H1 (cell line): ENCODE measurements at regions not wholly inside any gene's neighbourhood (a gene's known extent, or its start where the extent isn't known, plus 50 kb on each side); places are given as distances from the start of the nearest gene placed in this dataset.

Experiments used
- CTCF ChIA-PET: fragments of 300-600 bp; sonication (Branson Sonifier 250); formaldehyde crosslinking; loops from one replicate; lab custom pipeline; 2021; ENCODE audit not compliant: partially characterized antibody; lab: Charles Lee
- POLR2A ChIA-PET: fragments of 300-600 bp; sonication (Branson Sonifier 250); formaldehyde crosslinking; loops from one replicate; lab custom pipeline; 2021; ENCODE audit warnings: inconsistent platforms; ENCODE audit not compliant: partially characterized antibody; lab: Charles Lee
- DNase-seq, 2 experiments: peaks; one replicate each; pipeline versions ENCODE4 v3.0.0 to v3.0.0-alpha.2; 2010 to 2022; ENCODE audit warnings: low spot score in 2 of 2, low read depth in 1 of 2, mixed read lengths in 1 of 2
- FAIRE-seq: peaks from 2 replicates; lab custom pipeline; 2011; peaks lifted over from hg19 to GRCh38; lab: Jason Lieb, UNC
- H2AFZ ChIP-seq: 2 replicates; pipeline ENCODE4 v1.8.1; 2012; ENCODE audit warnings: low read length, inconsistent platforms
- H2AK5ac ChIP-seq: 2 replicates; pipeline ENCODE4 v1.6.1; 2013; ENCODE audit warnings: low read depth, low read length
- H2BK120ac ChIP-seq: replicated peaks from 2 replicates; pipeline ENCODE3; 2013; ENCODE audit warnings: low read depth, low read length, inconsistent platforms
- H2BK12ac ChIP-seq: 2 replicates; pipeline ENCODE4 v1.6.1; 2013; ENCODE audit warnings: low read depth, low read length
- H2BK15ac ChIP-seq: 2 replicates; pipeline ENCODE4 v1.6.1; 2013; ENCODE audit warnings: low read length
- H2BK20ac ChIP-seq: 2 replicates; pipeline ENCODE4 v1.6.1; 2013; ENCODE audit warnings: low read length
- H2BK5ac ChIP-seq: 2 replicates; pipeline ENCODE4 v1.6.1; 2013; ENCODE audit warnings: low read depth, low read length
- H3K14ac ChIP-seq: 2 replicates; pipeline ENCODE4 v1.6.1; 2013; ENCODE audit warnings: inconsistent platforms; ENCODE audit not compliant: insufficient read length
- H3K18ac ChIP-seq: 2 replicates; pipeline ENCODE4 v1.6.1; 2013; ENCODE audit warnings: low read length; ENCODE audit errors: extremely low read depth
- H3K23ac ChIP-seq: 2 replicates; pipeline ENCODE4 v1.6.1; 2013; ENCODE audit warnings: inconsistent platforms; ENCODE audit not compliant: insufficient read length
- H3K23me2 ChIP-seq: 2 replicates; pipeline ENCODE4 v1.6.1; 2013; ENCODE audit warnings: low read depth, low read length
- H3K27ac ChIP-seq: 2 replicates; pipeline ENCODE4 v1.6.1; 2011; ENCODE audit warnings: low read depth, low read length, inconsistent platforms
- H3K27me3 ChIP-seq, 4 experiments: replicated peaks in 1 of 4; 1 replicate in 1 of 4; 2 replicates in 3 of 4; pipeline versions ENCODE4 v1.6.1 to v1.8.1; 2011 to 2013; ENCODE audit warnings: low read length in 3 of 4, mild to moderate bottlenecking in 3 of 4, inconsistent platforms in 2 of 4, mixed read lengths in 2 of 4, moderate library complexity in 1 of 4; ENCODE audit not compliant: control insufficient read depth in 3 of 4, insufficient read depth in 3 of 4; ENCODE audit errors: extremely low read depth in 1 of 4
- H3K36me3 ChIP-seq, 4 experiments: 2 replicates each; pipeline versions ENCODE4 v1.6.1 to v1.8.1; 2011 to 2013; ENCODE audit warnings: mild to moderate bottlenecking in 4 of 4, low read length in 3 of 4, moderate library complexity in 2 of 4, control low read depth in 1 of 4, inconsistent platforms in 1 of 4; ENCODE audit not compliant: insufficient read depth in 4 of 4, control insufficient read depth in 2 of 4
- H3K4ac ChIP-seq: replicated peaks from 2 replicates; pipeline ENCODE3; 2013; ENCODE audit warnings: low read length, low read depth, mixed read lengths, inconsistent platforms; ENCODE audit not compliant: insufficient read length
- H3K4me1 ChIP-seq, 4 experiments: replicated peaks in 1 of 4; 1 replicate in 1 of 4; 2 replicates in 3 of 4; pipeline versions ENCODE4 v1.6.1 to v1.8.1; 2011 to 2013; ENCODE audit warnings: low read length in 3 of 4, inconsistent platforms in 2 of 4, mixed read lengths in 1 of 4; ENCODE audit not compliant: insufficient read depth in 4 of 4, control insufficient read depth in 3 of 4
- H3K4me2 ChIP-seq, 2 experiments: 2 replicates each; pipeline versions ENCODE4 v1.6.1 to v1.8.1; 2011 to 2013; ENCODE audit warnings: low read depth in 2 of 2, low read length in 2 of 2, control low read depth in 1 of 2, inconsistent platforms in 1 of 2, mild to moderate bottlenecking in 1 of 2; ENCODE audit not compliant: insufficient read depth in 1 of 2
- H3K4me3 ChIP-seq, 4 experiments: fragments of 200-600, 300-600 bp in 1 of 4; sonication (generic), shearing (Covaris generic), sonication (Bioruptor Twin) in 1 of 4; 2 replicates each; pipeline versions ENCODE4 v1.5.1 to v1.8.1; 2011 to 2016; ENCODE audit warnings: low read length in 4 of 4, low read depth in 3 of 4, control low read depth in 2 of 4, inconsistent platforms in 2 of 4, mild to moderate bottlenecking in 2 of 4, mixed read lengths in 1 of 4, moderate library complexity in 1 of 4; ENCODE audit not compliant: insufficient read depth in 2 of 4; ENCODE audit errors: extremely low read depth in 1 of 4
- H3K56ac ChIP-seq: replicated peaks from 2 replicates; pipeline ENCODE3; 2013; ENCODE audit warnings: low read depth, mild to moderate bottlenecking, mixed read lengths, low read length, inconsistent platforms; ENCODE audit not compliant: insufficient read length
- H3K79me1 ChIP-seq: 2 replicates; pipeline ENCODE4 v1.6.1; 2013; ENCODE audit warnings: low read depth, low read length, control low read depth
- H3K79me2 ChIP-seq, 2 experiments: 2 replicates each; pipeline versions ENCODE4 v1.6.1 to v1.8.1; 2012 to 2013; ENCODE audit warnings: low read length in 2 of 2, mild to moderate bottlenecking in 2 of 2, inconsistent platforms in 1 of 2; ENCODE audit not compliant: insufficient read depth in 2 of 2, control insufficient read depth in 1 of 2
- H3K9ac ChIP-seq, 4 experiments: replicated peaks in 1 of 4; 1 replicate in 1 of 4; 2 replicates in 3 of 4; pipeline versions ENCODE4 v1.6.1 to v1.8.1; 2011 to 2013; ENCODE audit warnings: low read depth in 3 of 4, low read length in 3 of 4, control low read depth in 2 of 4, mild to moderate bottlenecking in 2 of 4, moderate library complexity in 2 of 4, inconsistent platforms in 1 of 4; ENCODE audit errors: extremely low read depth in 1 of 4
- H3K9me3 ChIP-seq, 2 experiments: 2 replicates each; pipeline versions ENCODE4 v1.6.1 to v1.8.1; 2012 to 2013; ENCODE audit warnings: mild to moderate bottlenecking in 2 of 2, moderate library complexity in 2 of 2, control low read depth in 1 of 2, inconsistent platforms in 1 of 2, low read depth in 1 of 2, low read length in 1 of 2, mixed read lengths in 1 of 2; ENCODE audit not compliant: insufficient read depth in 2 of 2
- H4K20me1 ChIP-seq, 2 experiments: replicated peaks in 1 of 2; 2 replicates each; pipeline versions ENCODE3 to v1.8.1; 2011 to 2013; ENCODE audit warnings: inconsistent platforms in 2 of 2, low read length in 2 of 2, mild to moderate bottlenecking in 1 of 2; ENCODE audit not compliant: insufficient read depth in 2 of 2, control insufficient read depth in 1 of 2
- H4K5ac ChIP-seq: 2 replicates; pipeline ENCODE4 v1.6.1; 2013; ENCODE audit warnings: low read length, low read depth, mixed read lengths, inconsistent platforms; ENCODE audit not compliant: insufficient read length
- H4K8ac ChIP-seq: 2 replicates; pipeline ENCODE4 v1.8.0; 2013; ENCODE audit warnings: mild to moderate bottlenecking, moderate library complexity, low read length, inconsistent platforms; ENCODE audit not compliant: insufficient read depth; ENCODE audit errors: extremely low read depth
- H4K91ac ChIP-seq: replicated peaks from 2 replicates; pipeline ENCODE3; 2013; ENCODE audit warnings: low read length, mixed read lengths, inconsistent platforms; ENCODE audit not compliant: insufficient read length
- BACH1 ChIP-seq: IDR thresholded peaks from 2 replicates; pipeline ENCODE4 v1.6.1; 2012; ENCODE audit warnings: low read length, improper control_type of control experiment
- SP4 ChIP-seq: IDR thresholded peaks from 2 replicates; pipeline ENCODE4 v1.6.1; 2012; ENCODE audit warnings: low read length, inconsistent platforms
- TCF12 ChIP-seq: IDR thresholded peaks from 2 replicates; pipeline ENCODE4 v1.6.1; 2011; ENCODE audit warnings: low read depth, mild to moderate bottlenecking, low read length
- WGBS, 2 experiments: shearing (Covaris generic) in 1 of 2; methylation state at CpG; one replicate each; pipeline versions ENCODE4 v1.1.6 to v1.1.7; 2013 to 2015; ENCODE audit warnings: low lambda C conversion rate in 2 of 2, mixed read lengths in 2 of 2, inconsistent platforms in 1 of 2, low coverage in 1 of 2, missing lambda C conversion rate in 1 of 2; ENCODE audit not compliant: insufficient replicate concordance in 2 of 2, insufficient coverage in 1 of 2, insufficient read length in 1 of 2; ENCODE audit errors: extremely low coverage in 1 of 2, missing lambda C conversion rate in 1 of 2; 5-methylcytosine and 5-hydroxymethylcytosine counted together
- TF ChIP-seq, protein P1 (sequence below): IDR thresholded peaks from 2 replicates; pipeline ENCODE4 v1.6.1; 2011; ENCODE audit warnings: low read depth, mild to moderate bottlenecking, low read length; ENCODE audit not compliant: insufficient read depth

DNA sequence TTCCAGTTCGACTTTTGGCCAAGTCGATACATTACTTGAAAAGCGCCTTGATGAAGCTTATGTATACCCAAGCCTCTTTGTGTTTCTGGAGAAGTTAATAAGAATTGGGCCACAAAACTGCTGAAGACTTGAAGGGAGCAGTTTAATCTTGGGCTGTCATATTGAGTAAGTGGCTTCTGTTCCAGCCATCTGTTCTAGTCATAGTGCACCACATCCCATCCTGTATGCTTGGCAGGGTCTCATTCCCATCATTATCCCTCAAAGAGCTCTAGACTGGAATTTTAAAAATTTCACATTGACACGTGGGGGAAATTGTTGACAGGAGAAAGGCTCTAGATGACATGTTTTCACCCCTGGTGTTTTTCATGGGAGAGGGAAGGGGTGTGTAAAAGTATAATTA, 196.6 kb upstream of the PLPP4 start:
- FAIRE-seq (no peak), DNase-seq (no peak)
- Histone ChIP-seq H3K27me3 (no peaks in the 10 kb centered on the region), H3K27ac (no peak overlapping the region), H4K5ac (no peak overlapping the region), H3K9me3 (no peaks in the 10 kb centered on the region), H2AK5ac (no peak overlapping the region), H3K79me2 (no peaks in the 10 kb centered on the region), H4K8ac (no peak overlapping the region), H4K20me1 (no peaks in the 10 kb centered on the region), H3K9ac (no peak overlapping the region), H2BK5ac (no peak overlapping the region), H2AFZ (no peak overlapping the region), H2BK12ac (no peak overlapping the region), H3K4ac (no peak overlapping the region), H2BK20ac (no peak overlapping the region), H3K79me1 (no peaks in the 10 kb centered on the region), H2BK120ac (no peak overlapping the region), H3K4me2 (no peak overlapping the region), H3K23me2 (no peaks in the 10 kb centered on the region), H3K4me1 (no peaks in the 10 kb centered on the region), H3K56ac (no peak overlapping the region), H3K18ac (no peak overlapping the region), H3K4me3 (no peak overlapping the region), H3K23ac (no peak overlapping the region), H3K14ac (no peak overlapping the region), H3K36me3 (no peaks in the 10 kb centered on the region), H2BK15ac (no peak overlapping the region), H4K91ac (no peak overlapping the region)
- ChIA-PET CTCF (interaction anchor here (0.5 to 1.1 kb wide), 2 partner anchors 14 to 44 kb away, joined by 3 read pairs; no protein-coding TSS in a partner anchor), POLR2A (no interaction called here)
- WGBS, 2 experiments, result 88% methylated on average over 4 of the region's 4 CpGs; no CpG with 5 or more reads in 1 of the 2 experiments
- no peak for TF ChIP-seq TCF12
- TF ChIP-seq, protein P1, sequence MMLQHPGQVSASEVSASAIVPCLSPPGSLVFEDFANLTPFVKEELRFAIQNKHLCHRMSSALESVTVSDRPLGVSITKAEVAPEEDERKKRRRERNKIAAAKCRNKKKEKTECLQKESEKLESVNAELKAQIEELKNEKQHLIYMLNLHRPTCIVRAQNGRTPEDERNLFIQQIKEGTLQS, result no peak
- no peak for TF ChIP-seq BACH1
- no peak for TF ChIP-seq SP4
